NB4 (cell line): ENCODE measurements at regions not wholly inside any gene's neighbourhood (a gene's known extent, or its start where the extent isn't known, plus 50 kb on each side); places are given as distances from the start of the nearest gene placed in this dataset.

Experiments used
- DNase-seq: peaks from one replicate; pipeline ENCODE4 v3.0.0; 2010; ENCODE audit warnings: low read depth
- H3K4me3 ChIP-seq: one replicate; pipeline ENCODE4 v1.5.1; 2011; ENCODE audit warnings: mild to moderate bottlenecking, low read depth, low read length, moderate library complexity
- MYC ChIP-seq: IDR thresholded peaks from 2 replicates; pipeline ENCODE4 v1.6.1; 2011; ENCODE audit warnings: low read depth, low read length
- POLR2A ChIP-seq: IDR thresholded peaks from 2 replicates; pipeline ENCODE4 v1.6.1; 2011; ENCODE audit warnings: mild to moderate bottlenecking; ENCODE audit not compliant: insufficient read length; ENCODE audit errors: extremely low read depth
- TF ChIP-seq, protein P1 (sequence below): IDR thresholded peaks from one replicate; pipeline ENCODE4 v1.5.1; 2012; ENCODE audit warnings: low read depth, low read length
- TF ChIP-seq, protein P2 (sequence below): IDR thresholded peaks from 2 replicates; pipeline ENCODE4 v1.6.1; 2011; ENCODE audit warnings: low read depth, low read length

DNA sequence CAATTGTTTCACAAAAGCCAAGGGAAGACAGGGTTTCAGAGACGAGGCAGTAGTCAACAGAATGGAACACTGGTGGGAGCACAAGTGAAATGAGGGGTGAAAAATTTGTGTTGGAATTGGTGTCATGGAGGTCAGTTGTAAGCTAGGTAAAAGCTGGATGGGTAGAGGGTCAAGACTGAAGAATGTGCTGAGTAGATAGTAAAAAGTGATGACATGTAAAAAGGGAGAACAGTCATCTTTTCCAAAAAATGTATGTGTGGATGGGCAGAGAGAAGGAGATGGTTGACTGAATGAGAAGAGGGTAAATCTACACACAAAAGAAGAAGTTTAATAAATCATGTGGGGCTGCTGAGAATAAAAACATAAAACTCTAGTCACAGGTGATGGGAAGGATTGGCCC lies 92.7 kb upstream of the COL3A1 start:
- DNase-seq: no peak
- H3K4me3 ChIP-seq: no peak overlapping the region
- TF ChIP-seq POLR2A: no peak
- no peak for TF ChIP-seq MYC
- TF ChIP-seq, protein P1, sequence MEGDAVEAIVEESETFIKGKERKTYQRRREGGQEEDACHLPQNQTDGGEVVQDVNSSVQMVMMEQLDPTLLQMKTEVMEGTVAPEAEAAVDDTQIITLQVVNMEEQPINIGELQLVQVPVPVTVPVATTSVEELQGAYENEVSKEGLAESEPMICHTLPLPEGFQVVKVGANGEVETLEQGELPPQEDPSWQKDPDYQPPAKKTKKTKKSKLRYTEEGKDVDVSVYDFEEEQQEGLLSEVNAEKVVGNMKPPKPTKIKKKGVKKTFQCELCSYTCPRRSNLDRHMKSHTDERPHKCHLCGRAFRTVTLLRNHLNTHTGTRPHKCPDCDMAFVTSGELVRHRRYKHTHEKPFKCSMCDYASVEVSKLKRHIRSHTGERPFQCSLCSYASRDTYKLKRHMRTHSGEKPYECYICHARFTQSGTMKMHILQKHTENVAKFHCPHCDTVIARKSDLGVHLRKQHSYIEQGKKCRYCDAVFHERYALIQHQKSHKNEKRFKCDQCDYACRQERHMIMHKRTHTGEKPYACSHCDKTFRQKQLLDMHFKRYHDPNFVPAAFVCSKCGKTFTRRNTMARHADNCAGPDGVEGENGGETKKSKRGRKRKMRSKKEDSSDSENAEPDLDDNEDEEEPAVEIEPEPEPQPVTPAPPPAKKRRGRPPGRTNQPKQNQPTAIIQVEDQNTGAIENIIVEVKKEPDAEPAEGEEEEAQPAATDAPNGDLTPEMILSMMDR: no peak
- TF ChIP-seq, protein P2, sequence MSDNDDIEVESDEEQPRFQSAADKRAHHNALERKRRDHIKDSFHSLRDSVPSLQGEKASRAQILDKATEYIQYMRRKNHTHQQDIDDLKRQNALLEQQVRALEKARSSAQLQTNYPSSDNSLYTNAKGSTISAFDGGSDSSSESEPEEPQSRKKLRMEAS: no peak

DNA sequence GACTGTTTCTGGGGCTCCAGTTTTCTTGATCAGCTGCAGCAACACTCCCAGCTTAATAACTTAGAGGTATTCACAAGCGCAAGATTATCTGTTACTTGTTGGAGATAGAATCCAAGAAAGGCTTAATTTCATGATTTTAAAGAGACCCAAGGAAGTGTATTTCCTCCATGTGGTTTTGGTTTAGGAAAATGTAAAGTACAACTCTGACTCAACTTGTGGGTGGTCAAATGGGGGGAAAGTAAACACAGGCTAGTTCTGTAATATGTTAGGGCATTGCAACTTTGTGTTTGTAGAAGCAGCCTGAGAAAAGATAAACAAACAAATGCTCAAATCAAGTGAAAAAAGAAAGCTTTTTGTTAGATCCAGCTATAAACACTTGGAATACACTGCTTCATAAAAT lies 90.1 kb upstream of the COL3A1 start:
- DNase-seq: no peak
- H3K4me3 ChIP-seq: no peak overlapping the region
- no peak for TF ChIP-seq MYC
- TF ChIP-seq, protein P1: no peak
- TF ChIP-seq POLR2A: no peak
- TF ChIP-seq, protein P2: no peak

DNA sequence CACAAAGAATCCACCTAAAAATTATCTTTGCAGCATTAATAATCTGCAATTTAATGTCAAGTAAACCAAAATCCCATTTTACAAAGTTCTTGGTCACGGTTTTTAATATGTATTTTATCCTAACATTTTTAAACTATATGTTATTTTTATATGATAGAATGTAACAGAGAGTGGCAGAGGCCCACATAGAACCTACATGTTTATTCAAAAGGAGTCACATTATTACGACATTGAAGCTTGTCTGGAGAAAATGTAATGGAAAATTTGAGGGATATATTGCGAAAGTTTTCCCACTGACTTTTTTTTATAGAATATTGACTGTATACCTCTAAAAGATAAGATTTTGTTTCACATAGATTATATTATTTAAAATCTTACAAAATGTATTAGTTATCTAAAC lies 89.7 kb upstream of the COL3A1 start:
- DNase-seq: no peak
- H3K4me3 ChIP-seq: no peak overlapping the region
- TF ChIP-seq, protein P1: no peak
- TF ChIP-seq POLR2A (no peak), MYC (no peak)
- TF ChIP-seq, protein P2: no peak

DNA sequence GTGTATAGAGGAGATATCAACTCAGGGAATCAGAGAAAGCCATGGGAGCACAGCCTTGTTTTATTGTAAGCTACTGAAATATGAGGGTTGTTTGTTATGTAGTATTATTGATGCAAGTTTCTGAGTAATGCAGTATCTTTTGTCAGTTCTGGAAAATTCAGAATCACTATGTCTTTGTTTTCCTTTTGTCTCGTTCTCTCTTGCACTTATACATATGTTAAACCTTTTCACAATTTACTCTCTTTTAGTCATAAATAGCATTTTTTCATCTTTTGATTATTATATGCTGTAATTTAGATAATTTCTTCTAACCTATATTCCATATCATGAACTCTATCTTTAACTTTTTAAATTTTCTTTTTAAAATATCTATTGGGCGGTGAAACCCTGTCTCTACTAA lies 85.0 kb upstream of the COL3A1 start:
- TF ChIP-seq, protein P2: no peak
- TF ChIP-seq MYC: no peak
- TF ChIP-seq, protein P1: no peak
- no peak for TF ChIP-seq POLR2A
- no peak for DNase-seq
- H3K4me3 ChIP-seq: no peak overlapping the region

DNA sequence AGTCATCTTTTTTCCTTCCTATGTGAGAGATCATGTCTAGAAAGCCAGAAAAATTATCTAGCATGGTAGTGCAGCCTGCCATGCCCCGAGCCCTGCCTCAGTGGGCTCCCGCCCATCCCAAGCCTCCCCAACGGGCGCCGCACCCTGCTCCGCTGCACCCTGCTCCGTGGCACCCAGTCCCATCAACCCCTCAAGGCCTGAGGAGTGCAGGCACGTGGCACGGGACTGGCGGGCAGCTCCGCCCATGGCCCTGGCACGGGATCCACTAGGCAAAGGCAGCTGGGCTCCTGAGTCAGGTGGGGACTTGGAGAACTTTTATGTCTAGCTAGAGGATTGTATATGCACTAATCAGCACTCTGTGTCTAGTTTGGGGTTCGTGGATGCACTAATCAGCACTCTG lies 83.4 kb upstream of the COL3A1 start:
- TF ChIP-seq POLR2A (no peak), MYC (no peak)
- TF ChIP-seq, protein P1: no peak
- TF ChIP-seq, protein P2: no peak

DNA sequence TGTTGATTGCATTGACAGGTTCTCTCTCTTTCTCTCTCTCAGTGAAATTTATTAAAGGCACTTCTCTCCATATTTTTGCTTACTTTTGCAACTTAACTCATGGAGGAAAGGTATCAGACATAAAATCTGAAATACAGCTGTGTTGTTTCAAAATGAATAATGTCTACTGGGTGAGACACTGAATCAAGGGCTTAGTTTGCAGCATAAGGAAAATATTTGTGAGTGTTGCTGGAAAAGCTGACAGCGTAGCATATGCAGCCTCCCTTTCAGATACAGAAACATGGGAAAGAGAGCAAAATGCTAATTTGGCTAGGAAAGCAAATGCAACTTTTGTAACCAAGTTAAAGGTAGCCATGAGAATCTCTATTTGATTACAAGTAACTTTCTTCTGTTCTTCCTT lies 81.5 kb upstream of the COL3A1 start:
- H3K4me3 ChIP-seq: no peak overlapping the region
- TF ChIP-seq, protein P2: no peak
- no peak for TF ChIP-seq POLR2A
- DNase-seq: no peak

More for the DNA sequence above, 83.4 kb upstream of the COL3A1 start:
- no peak for DNase-seq
- no peak overlapping the region for H3K4me3 ChIP-seq
